Right lobe of liver (tissue), 6 donors: ENCODE measurements at regions not wholly inside any gene's neighbourhood (a gene's known extent, or its start where the extent isn't known, plus 50 kb on each side); places are given as distances from the start of the nearest gene placed in this dataset.

Experiments used
- ATAC-seq, 4 donors: fragments of 200-7000 bp; cut with Tn5 transposase; one replicate each; pipeline ENCODE4 v1.9.1; 2020; ENCODE audit warnings: mild to moderate bottlenecking in 4 of 4, moderate library complexity in 4 of 4
- DNase-seq, 3 donors: peaks; one replicate each; pipeline ENCODE4 v3.0.0-alpha.2; 2020
- H3K27ac ChIP-seq, 3 donors: fragments of 200-600 bp; one replicate each; pipeline ENCODE4 v1.8.0; 2022
- H3K27me3 ChIP-seq, 2 donors: fragments of 200-600 bp; one replicate each; pipeline ENCODE4 v1.8.0; 2022
- H3K36me3 ChIP-seq, 4 donors: fragments of 200-600 bp; sonication (generic) in 1 of 4; one replicate each; pipeline versions ENCODE4 v1.5.1 to v1.8.0; 2017 to 2022; ENCODE audit warnings: control low read depth in 1 of 4
- H3K4me1 ChIP-seq, 4 donors: fragments of 200-600 bp; sonication (generic) in 1 of 4; one replicate each; pipeline versions ENCODE4 v1.5.1 to v1.8.0; 2017 to 2022; ENCODE audit warnings: control low read depth in 1 of 4
- H3K4me3 ChIP-seq, 3 donors: fragments of 200-600 bp; one replicate each; pipeline ENCODE4 v1.8.0; 2022
- H3K9me3 ChIP-seq, 4 donors: fragments of 200-600 bp; sonication (generic) in 1 of 4; one replicate each; pipeline versions ENCODE4 v1.5.1 to v1.8.0; 2017 to 2022; ENCODE audit warnings: control low read depth in 1 of 4
- POLR2A ChIP-seq: fragments of 450-650 bp; IDR thresholded peaks from one replicate; pipeline ENCODE4 v1.6.1; 2017; ENCODE audit warnings: antibody characterized with exemption, mild to moderate bottlenecking
- WGBS: methylation state at CpG from one replicate; pipeline ENCODE4 v1.1.6; 2018; ENCODE audit warnings: low coverage, low lambda C conversion rate; ENCODE audit not compliant: insufficient coverage; ENCODE audit errors: missing lambda C conversion rate; 5-methylcytosine and 5-hydroxymethylcytosine counted together
- intact Hi-C, 2 donors: fragments of 100-400 bp; cut with DNase I; formaldehyde crosslinking; loops; one replicate each; pipeline versions ENCODE4 v1.11.2 to v1.14.1; 2022
- TF ChIP-seq, protein P1 (sequence below), 4 donors: fragments of 200-600 bp in 3 of 4; fragments of 450-650 bp in 1 of 4; IDR thresholded peaks; one replicate each; pipeline versions ENCODE4 v1.5.1 to v1.8.0; 2016 to 2022; ENCODE audit warnings: antibody characterized with exemption in 4 of 4, mild to moderate bottlenecking in 2 of 4
- donor health status: DM: no; HTN: yes; CAD: no.
- donor health status: DM: no; HTN: no; CAD: no.
- donor health status: DM: no; HTN: no; CAD: no.
- donor health status: DM: no; HTN: yes; CAD: no.
- donor health status: DM: no; HTN: yes; CAD: no.

DNA sequence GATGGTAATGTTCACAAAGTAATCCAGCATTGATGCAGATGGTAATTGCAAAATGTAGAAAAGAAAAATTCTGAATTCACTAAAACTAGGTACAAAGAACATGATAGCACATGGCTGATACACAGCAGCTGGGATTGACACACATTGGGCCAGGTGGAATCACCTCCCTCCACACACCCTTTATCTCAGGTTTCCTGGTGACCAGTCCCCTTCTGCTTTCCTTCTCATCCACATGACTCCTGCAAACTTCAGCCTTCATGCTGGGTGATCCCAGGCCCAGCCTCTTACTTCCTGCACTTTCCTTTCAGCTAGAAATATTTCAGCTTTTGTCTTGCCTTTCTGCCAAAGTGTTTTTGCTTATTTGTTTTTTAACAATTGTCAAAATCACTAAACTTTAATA lies 246.9 kb downstream of the LNPK start:
- no peak for TF ChIP-seq POLR2A
- TF ChIP-seq, protein P1, sequence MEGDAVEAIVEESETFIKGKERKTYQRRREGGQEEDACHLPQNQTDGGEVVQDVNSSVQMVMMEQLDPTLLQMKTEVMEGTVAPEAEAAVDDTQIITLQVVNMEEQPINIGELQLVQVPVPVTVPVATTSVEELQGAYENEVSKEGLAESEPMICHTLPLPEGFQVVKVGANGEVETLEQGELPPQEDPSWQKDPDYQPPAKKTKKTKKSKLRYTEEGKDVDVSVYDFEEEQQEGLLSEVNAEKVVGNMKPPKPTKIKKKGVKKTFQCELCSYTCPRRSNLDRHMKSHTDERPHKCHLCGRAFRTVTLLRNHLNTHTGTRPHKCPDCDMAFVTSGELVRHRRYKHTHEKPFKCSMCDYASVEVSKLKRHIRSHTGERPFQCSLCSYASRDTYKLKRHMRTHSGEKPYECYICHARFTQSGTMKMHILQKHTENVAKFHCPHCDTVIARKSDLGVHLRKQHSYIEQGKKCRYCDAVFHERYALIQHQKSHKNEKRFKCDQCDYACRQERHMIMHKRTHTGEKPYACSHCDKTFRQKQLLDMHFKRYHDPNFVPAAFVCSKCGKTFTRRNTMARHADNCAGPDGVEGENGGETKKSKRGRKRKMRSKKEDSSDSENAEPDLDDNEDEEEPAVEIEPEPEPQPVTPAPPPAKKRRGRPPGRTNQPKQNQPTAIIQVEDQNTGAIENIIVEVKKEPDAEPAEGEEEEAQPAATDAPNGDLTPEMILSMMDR (IDR thresholded peaks at IDR 0.05): no peak
- Histone ChIP-seq H3K4me3 (no peak overlapping the region), H3K27ac (no peak overlapping the region), H3K4me1 (no peaks in the 10 kb centered on the region), H3K9me3 (no peaks in the 10 kb centered on the region), H3K27me3 (no peaks in the 10 kb centered on the region), H3K36me3 (no peaks in the 10 kb centered on the region)
- intact Hi-C loops: no loop called here
- DNase-seq: no peak
- no peak for ATAC-seq

- Histone ChIP-seq H3K4me1 (no peaks in the 10 kb centered on the region), H3K9me3 (no peaks in the 10 kb centered on the region), H3K27ac (no peak overlapping the region), H3K36me3 (no peaks in the 10 kb centered on the region), H3K4me3 (no peak overlapping the region), H3K27me3 (no peaks in the 10 kb centered on the region)
- WGBS: 27% methylated on average over 4 of the region's 4 CpGs
- TF ChIP-seq, protein P1 (IDR thresholded peaks at IDR 0.05): no peak
- no peak for TF ChIP-seq POLR2A
- DNase-seq (no peak), ATAC-seq (no peak)
- intact Hi-C loops: no loop called here
Observed at GRCh38 chr2:175750195-175750594, 251.9 kb downstream of the LNPK start.

GRCh38 chr2:175745911-175746310 lies 256.2 kb downstream of the LNPK start:
- Histone ChIP-seq H3K27ac (no peak overlapping the region), H3K4me1 (no peaks in the 10 kb centered on the region), H3K27me3 (no peaks in the 10 kb centered on the region), H3K9me3 (no peaks in the 10 kb centered on the region), H3K36me3 (no peaks in the 10 kb centered on the region), H3K4me3 (no peak overlapping the region)
- ATAC-seq (no peak), DNase-seq (no peak)
- TF ChIP-seq, protein P1 (IDR thresholded peaks at IDR 0.05): no peak
- TF ChIP-seq POLR2A: no peak
- intact Hi-C loops: no loop called here
- WGBS: 11% methylated on average over 1 of the region's 1 CpG

DNA sequence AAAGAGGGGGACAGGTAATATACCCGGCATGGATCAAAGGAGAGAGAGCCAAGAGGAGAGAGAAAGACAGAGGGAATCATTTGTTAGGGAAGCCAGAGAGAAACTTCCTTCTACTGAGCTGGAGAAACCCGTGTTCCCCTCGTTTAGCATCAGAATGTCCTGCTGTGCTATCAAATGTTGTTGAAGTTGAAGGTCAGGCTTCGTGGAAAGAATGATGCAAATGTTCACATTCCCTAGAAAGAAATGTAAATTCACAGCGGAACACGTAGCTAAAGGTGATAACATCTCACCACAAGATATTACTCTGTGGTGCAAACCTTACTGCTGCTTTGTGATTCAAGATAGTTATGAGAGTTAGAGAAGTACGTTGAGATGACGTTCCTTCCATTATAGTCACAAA lies 258.1 kb downstream of the LNPK start:
- no peak for TF ChIP-seq POLR2A
- TF ChIP-seq, protein P1 (IDR thresholded peaks at IDR 0.05): no peak
- H3K27me3 ChIP-seq: no peaks in the 10 kb centered on the region
- H3K4me1 ChIP-seq: no peaks in the 10 kb centered on the region
- H3K4me3 ChIP-seq: no peak overlapping the region
- intact Hi-C loops: no loop called here
- no peaks in the 10 kb centered on the region for H3K9me3 ChIP-seq
- DNase-seq: no peak
- H3K27ac ChIP-seq: no peak overlapping the region
- ATAC-seq: no peak
- H3K36me3 ChIP-seq: no peaks in the 10 kb centered on the region
- WGBS: 31% methylated on average over 8 of the region's 8 CpGs

- no peak overlapping the region for H3K27ac ChIP-seq
- WGBS: 44% methylated on average over 1 of the region's 1 CpG
- intact Hi-C loops: no loop called here
- DNase-seq (no peak), ATAC-seq (no peak)
- no peaks in the 10 kb centered on the region for H3K27me3 ChIP-seq
- H3K36me3 ChIP-seq: no peaks in the 10 kb centered on the region
- no peak overlapping the region for H3K4me3 ChIP-seq
- no peak for TF ChIP-seq POLR2A
- TF ChIP-seq, protein P1 (IDR thresholded peaks at IDR 0.05): no peak
- no peaks in the 10 kb centered on the region for H3K4me1 ChIP-seq
- no peaks in the 10 kb centered on the region for H3K9me3 ChIP-seq
Observed at GRCh38 chr2:175743011-175743410, 259.1 kb downstream of the LNPK start.
